DMS 273 treated with DMSO at 0.1 percent for 48 hours (cell line): ENCODE measurements at regions not wholly inside any gene's neighbourhood (a gene's known extent, or its start where the extent isn't known, plus 50 kb on each side); places are given as distances from the start of the nearest gene placed in this dataset.

Source experiments
- DNase-seq: peaks from one replicate; lab custom pipeline; 2025; lab: John Stamatoyannopoulos, UW

DNA sequence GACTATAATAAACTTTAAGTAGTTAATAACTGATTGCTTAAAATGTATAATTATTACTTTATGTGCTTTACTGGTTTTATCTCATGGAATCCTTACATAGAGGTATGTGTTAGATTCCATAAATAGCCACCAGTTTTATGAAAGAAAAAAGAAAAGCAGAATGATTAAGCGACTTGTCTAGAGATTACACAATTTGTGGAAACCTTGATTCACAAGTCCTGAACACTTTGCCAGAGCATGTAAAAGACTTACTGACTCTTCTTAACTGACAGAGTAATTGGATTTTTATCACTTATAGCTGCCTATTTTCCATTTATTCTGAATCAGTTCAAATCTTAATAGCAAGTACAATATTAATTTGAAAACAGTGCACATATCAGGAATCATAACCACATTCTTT, 448.7 kb upstream of the NETO1 start:
- DNase-seq = no peak

- no peak for DNase-seq
Observed at GRCh38 chr18:73315381-73315780, 447.6 kb upstream of the NETO1 start.

DNA sequence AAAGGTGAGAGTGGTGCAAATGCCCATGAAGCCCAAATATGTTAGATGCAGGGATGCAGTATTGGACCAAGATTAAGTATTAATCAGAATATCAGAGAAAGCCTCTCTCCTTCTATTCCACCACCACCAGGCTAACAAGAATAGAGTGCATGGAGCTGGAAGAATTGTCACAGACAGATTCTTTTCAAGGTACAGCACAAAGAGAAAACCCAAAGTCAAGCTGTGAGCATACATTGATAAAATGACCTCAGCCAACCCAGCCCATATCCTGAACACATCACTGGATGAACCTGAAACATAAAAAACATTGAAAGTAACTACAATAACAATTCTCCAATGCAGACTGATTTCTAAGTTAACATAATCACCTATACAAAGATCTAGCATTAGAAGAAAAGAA, 445.7 kb upstream of the NETO1 start:
- no peak for DNase-seq

DNA sequence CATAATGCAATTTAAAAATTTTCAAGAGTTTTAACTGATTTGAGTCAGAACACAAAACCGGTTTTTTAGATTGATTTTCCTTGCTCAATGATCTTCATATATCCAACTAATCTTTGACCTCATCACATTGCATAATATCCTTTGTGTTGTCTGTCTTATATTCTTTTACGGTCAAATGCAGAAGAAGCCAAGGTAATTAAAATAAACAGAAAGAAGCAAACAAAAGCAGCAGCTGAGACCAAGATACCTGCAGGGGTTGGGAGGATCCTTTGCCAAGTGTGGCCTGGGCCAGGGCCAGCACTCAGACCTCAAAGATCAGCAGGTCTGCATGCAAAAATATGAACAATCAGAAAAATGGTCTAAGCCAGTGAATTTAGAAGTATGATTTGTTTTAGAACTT, 428.9 kb upstream of the NETO1 start:
- DNase-seq = no peak

DNA sequence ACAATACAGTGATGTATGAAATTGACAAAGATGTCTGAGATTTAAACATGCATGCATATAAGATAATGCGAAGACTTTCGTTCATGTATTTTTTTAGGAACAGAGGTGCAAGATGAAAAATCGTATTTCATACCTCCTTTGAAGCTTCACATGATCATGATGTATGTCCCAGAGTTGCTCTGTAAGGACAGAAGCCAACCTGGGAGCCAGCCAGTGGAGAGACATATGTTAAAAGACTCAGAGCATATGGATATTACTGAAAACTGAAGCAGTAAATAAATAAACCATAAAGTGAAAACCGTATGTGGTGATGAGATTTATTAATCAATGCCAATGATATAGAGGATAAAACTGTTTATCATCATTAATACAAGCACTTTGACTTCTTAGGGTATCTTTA, 424.4 kb upstream of the NETO1 start:
- DNase-seq = no peak

GRCh38 chr18:73288813-73289212, 421.0 kb upstream of the NETO1 start:
- DNase-seq = no peak

GRCh38 chr18:73286584-73286983, 418.8 kb upstream of the NETO1 start:
- DNase-seq = no peak

GRCh38 chr18:73283788-73284187, 416.0 kb upstream of the NETO1 start:
- DNase-seq = no peak

- DNase-seq = no peak
Observed at GRCh38 chr18:73283032-73283431, 415.2 kb upstream of the NETO1 start.

DNA sequence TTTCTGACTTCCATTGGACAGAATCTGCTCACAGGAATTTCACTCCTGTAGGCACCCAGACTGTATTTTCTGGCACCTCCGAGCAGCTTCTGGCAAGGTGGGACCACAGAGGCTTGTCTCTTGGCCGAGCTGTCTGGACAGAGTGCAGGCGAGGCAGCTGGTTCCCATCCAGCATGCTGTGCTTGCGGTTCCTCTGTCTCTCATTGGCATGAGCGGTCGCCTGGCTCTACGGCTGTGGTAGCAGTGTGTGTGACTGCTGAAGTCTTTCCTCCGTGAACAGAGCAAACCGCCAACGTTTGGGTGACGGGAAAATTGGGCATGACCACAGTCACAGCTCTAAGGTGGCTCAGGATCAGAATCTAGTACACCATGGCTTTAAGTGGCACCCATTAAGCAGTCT, 411.7 kb upstream of the NETO1 start:
- DNase-seq = no peak

- no peak for DNase-seq
Observed at GRCh38 chr18:73274812-73275621, 407.2 kb upstream of the NETO1 start.

DNA sequence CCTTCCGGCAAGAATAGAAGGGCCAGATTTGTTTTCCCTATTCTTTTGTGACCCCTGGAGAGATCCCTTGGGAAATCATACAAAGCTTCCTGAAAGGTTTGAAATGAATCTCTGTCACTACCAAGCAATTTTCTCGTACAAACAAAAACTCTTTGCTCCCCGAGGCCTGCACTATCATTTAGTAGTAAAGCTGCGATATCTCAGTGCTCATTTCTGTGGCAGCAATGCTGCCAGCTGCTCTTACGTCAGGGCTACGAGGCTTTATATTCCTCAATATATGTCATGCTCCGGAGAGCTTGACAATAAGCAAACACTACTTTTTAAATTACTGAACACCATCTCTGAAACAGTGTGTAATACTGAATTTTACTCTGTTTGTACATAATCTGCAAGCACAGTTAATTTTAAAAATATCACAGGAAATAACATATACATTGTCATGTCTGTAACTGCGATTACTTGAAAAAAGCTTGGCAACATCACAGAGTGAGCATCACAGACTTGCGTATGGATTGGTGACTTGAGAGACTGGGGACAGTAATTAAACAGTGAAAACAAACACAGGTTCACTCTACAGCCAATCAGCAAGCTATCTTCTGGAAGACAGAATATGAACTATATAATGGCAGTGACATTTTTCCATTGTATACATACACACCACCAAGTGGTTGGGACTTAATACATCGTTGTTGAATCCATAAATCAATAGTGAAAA, 403.3 kb upstream of the NETO1 start:
- DNase-seq = no peak

GRCh38 chr18:73264562-73264921, 396.8 kb upstream of the NETO1 start:
- DNase-seq = no peak

DNA sequence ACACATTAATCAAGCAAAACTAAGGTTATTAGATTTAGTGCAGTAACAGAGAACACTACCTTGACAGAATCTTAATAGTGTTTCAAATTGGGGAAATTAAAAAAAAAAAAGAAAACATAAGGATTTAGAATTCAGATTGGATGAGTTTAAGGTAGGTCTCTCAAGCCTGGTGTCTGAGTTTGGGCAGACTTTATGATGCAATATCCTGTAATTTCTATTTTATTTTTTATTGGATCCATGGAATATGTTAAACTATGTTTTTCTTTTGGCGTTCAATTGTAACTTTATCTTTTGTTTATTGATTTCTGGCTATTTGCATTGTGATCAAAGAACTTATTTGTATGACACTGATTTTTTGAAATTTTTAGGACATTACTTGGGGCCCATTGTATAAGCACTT, 394.1 kb upstream of the NETO1 start:
- no peak for DNase-seq

- no peak for DNase-seq
Observed at GRCh38 chr18:73261243-73261642, 393.5 kb upstream of the NETO1 start.

- no peak for DNase-seq
Observed at GRCh38 chr18:73258375-73259087, 390.7 kb upstream of the NETO1 start.

GRCh38 chr18:73254564-73254963, 386.8 kb upstream of the NETO1 start:
- DNase-seq = no peak

- no peak for DNase-seq
Observed at GRCh38 chr18:73249030-73249429, 381.2 kb upstream of the NETO1 start.

GRCh38 chr18:73246763-73247162, 379.0 kb upstream of the NETO1 start:
- no peak for DNase-seq

DNA sequence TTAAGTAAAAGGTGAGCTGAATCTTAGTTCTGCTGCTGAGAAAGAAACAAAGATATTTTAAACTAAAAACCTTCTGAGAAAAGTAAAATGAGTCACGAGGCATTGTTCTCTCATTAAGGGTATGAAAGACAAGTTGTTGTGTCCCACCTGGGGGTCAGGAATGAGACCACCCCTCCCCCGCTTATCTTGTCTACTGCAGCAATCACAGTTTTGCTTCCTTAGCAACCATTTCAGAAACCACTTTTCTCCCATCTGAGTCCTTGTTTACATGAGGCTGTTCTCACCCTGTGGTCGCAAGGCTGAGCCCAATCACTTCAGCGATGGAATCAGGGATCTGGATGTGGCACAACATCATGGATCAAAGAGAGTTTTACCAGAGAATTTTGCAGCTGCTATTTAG, 377.6 kb upstream of the NETO1 start:
- DNase-seq = no peak

DNA sequence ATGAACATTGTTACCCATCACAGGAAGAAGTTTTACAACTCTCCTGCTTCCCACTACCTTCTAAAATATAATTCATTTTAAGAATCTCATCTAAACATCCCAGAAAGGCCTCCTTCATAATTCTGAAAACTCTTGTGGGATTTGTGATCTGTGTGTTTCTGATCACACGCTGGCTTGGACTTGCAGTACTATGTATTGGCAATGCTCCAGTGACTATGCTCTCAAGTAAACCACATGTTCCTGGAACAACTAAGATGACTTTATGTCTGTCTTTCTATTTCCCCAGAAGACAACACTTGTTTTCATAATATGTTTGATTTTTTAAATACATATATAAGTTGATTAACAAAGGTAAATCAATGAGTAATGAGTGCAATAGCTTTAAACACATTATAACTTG, 376.6 kb upstream of the NETO1 start:
- DNase-seq = no peak

DNA sequence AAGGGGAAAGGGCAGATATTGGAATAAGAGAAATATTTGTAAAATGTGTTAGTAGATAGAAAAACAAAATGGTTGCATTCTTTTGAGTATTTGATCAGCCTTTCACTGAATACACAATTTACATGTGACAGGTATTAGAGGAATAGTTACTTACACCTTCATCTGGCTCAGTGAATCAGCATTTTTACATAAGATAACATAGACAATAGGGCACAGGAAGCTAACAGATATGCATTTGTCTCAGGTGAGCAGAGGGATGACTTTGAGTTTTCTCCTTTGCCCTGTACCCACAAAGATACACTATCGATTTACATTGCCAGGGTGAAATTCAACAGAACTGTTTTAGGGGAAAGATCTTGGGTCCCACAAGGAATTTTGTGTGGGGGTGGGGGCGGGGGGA, 373.1 kb upstream of the NETO1 start:
- DNase-seq = no peak

DNA sequence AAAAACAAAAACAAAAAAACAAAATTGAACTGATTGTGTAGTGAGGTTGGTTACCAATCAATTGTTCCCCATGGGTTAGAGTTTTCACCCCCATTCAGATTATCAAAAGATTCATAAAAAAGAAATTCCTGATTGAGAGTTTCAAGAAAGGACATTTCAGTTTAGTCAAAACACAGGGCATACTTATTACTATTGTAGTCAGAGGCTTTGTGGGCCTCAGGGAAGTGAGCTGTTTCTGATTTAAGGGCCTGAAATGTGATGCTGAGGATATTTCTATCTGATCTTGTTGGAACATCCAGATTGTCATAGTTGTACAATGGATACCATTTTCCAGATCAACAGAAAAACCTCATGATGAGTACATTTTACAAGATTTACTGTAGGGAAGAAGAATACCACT, 368.1 kb upstream of the NETO1 start:
- no peak for DNase-seq
